GM19467 (cell line): ENCODE measurements at regions not wholly inside any gene's neighbourhood (a gene's known extent, or its start where the extent isn't known, plus 50 kb on each side); places are given as distances from the start of the nearest gene placed in this dataset.

Source experiments
- ATAC-seq: cut with Tn5 transposase; IDR thresholded peaks from one replicate; pipeline ENCODE4 v1.9.1; 2021; ENCODE audit warnings: mild to moderate bottlenecking, moderate library complexity; ENCODE audit not compliant: unreplicated experiment

DNA sequence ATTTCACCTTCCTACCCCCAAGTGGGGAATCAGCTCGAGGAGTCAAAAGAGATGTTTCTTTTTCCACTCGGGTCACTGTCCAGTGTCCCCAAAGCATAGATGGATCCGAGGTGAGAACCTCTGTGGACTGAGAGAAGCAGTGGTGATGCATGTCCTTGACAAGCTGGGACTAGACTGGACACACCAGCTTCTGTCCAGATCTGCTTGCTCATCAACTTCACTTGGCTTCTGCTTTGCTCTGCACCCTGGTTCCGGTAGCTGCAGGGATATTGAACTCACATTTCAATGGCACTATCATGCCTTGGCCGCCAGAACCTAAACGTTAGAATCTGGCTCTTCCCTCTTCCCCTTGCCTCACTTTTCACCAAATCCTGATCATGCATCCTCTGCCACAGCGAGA lies 50.3 kb upstream of the CXCL12 start:
- ATAC-seq: no peak

DNA sequence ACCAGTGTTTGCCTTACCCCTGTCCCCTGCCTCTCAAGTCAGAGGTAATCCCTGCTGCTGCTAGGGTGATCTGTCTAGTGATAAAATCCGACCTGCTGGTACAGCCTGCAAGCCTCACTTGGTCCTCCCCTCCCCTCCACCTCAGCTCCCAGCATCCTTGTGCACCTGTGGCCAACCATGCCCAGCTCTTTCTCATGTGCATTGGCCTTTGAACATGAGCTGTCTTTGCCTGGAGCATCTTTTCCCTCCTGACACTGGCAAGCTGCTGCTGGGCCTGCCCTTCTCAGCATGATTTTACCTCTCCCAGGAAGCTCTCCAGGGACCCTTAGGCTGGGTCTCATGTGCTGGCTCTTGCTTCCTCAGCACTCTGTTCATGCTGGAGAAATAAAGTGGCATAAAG lies 51.3 kb upstream of the CXCL12 start:
- ATAC-seq: no peak

DNA sequence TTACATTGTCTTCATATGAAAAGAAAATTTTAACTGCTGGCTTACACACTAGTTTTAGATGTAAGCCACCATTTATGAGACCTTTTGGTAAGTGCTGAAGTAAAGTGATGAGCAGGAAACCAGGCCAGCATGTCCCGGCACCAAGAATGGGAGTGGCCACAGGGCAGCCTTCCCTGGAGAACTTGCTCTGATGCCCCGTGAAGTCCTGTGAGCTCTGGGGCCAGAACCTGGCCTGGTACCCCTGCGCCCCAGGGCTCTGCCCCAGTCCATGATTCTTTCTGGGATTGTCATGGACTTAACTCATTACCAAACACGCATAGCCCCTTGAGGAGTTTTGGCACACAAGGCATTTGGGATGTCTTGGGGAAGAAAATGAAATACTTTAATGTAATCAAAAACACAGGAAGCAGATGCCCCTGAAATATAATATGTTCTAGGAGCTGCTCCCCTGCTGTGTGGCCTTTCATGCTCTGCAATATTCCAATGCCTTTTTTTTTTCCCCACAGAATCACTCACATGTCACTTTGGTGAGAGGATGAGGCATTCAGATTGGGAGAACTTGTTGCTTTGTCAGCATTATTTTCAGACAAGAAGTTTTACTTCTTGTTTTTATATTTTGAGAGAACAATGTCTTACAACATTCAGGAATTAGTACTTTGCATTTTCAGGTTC lies 53.1 kb upstream of the CXCL12 start:
- ATAC-seq: no peak

DNA sequence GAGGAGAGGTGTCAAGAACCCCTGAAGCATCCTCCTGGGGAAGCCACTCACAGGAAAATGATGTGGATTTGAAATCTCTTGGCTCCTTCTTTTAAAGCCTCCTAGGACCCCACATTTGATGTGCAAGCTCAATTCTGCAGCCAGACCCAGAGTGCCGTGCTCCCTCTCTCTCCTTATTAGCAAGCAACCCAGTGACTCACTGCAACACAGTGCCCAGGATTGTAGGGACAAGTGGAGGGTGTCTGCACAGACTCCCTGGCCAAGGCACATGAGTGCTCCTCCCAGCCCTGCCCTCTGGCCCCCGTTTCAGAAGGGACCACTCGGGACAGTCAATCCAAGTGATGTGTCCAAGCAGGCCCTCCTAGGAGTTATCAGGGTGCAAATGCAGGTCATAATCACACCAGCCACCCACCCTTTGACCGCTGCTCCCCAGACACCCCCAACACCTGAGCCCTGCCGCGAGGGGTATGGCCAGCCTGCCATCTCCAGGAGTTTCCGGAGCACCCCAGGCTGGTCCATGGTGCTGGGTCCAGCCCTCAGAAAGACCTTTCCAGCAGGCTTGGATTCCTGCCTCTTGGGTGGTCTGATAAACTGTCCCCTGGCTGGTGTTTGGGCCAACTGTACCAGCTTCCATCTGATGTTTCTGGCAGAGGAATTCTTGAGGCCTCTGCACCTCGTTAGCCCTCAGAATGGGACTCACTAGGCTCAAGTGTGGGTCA lies 54.5 kb upstream of the CXCL12 start:
- no peak for ATAC-seq

DNA sequence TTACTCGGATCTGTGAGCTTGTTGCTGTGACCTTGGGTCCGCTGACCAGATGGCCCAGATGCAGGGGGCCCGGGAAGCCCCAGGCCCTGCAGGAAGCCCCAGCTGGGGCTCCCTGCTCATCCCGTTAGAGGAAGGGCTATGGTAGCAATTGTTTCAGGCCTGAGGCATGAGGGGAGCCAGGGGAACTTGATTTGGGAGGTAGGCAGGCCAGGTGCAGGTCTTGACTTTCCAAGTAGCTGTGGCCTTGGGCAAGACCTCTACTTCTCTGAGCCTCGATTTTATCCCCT lies 55.0 kb upstream of the CXCL12 start:
- no peak for ATAC-seq

DNA sequence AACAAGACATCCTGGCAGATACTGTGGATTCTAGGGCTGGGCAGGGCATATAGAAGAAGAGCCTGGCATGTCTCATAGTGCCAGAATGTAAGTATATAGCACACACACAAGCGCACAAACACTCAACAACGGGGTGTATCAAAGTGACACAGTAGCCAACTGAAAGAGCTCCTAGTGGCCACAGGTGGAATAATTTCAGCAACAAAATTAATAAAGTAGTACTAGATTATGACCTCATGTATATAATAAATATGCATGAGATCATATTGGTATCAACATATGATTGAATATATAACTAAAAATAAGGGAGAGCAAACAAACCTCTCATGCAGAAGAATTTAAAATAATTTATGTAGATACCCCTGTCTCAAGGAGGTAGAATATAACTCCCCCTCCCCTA lies 72.4 kb upstream of the CXCL12 start:
- ATAC-seq: no peak

DNA sequence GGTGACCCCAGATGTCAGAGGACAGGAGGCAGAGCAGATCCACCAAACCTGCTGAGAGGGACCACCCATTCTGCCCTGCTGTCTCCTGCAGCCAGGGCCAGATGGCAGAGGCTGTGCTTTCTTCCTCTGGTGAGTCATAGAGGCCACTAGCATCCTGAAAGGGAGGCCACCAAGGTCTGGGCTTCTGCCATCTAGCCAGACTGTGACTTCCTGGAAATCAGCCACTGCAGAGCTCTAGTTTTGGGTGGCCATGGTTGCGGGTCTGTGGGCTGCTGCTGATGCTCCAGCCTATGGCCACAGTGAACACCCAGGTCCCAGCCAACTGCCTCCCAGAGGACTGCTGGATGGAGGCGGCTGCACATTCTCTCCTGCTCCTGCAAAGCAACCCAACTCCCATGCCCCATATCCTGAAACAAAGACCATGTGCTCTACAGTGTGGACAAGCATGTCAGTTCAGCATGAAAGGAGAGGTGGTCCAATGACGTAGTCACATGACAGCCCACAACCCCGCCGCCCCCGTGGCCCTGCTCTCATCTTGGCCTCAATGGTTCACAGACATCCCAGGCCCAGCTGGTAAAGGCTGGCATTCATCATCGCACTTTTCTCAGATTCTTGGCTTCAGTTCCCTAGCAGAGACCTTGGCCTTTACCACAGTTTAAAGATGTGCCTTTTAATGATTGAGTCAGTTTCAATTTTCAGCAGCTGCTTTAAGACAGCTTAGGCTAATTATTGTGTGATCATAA lies 73.9 kb upstream of the CXCL12 start:
- ATAC-seq: no peak

DNA sequence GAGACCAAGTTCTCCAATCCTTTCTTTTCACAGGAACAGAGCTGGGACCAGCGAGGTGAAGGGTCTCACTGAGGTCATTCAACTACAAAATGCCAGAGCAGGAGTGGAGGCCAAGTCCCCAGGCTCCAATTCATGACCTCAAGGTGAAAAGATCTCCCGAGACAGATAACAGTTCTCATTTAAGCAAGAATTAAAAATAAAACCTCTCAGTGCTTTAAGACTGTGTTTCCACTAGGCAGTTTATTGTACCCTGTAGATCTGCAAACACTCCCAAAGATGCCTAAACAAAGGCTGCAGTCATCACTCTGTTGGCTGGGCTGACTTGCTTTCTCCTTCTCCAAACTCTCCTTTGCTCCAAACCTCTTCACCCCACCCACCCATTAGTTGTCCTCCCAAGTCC lies 74.8 kb upstream of the CXCL12 start:
- ATAC-seq: no peak

DNA sequence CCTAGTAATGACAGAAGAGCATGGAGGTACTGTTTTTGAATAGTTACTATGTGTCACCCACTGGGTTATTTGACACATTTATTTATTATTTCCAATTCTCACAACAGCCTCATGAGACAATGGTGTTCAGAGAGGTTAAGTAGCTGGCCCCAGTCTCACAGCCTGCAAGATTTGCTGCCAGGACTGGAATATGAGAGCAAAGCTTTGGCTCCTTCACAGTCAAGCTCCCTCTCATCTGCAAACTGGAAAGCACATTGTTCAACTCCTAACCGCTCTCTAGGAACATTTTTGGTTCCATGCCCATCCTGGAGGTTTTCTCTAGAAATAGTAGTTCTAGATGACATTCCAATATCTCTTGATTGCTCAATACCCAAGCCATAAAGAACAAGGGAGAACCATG lies 75.5 kb upstream of the CXCL12 start:
- no peak for ATAC-seq

DNA sequence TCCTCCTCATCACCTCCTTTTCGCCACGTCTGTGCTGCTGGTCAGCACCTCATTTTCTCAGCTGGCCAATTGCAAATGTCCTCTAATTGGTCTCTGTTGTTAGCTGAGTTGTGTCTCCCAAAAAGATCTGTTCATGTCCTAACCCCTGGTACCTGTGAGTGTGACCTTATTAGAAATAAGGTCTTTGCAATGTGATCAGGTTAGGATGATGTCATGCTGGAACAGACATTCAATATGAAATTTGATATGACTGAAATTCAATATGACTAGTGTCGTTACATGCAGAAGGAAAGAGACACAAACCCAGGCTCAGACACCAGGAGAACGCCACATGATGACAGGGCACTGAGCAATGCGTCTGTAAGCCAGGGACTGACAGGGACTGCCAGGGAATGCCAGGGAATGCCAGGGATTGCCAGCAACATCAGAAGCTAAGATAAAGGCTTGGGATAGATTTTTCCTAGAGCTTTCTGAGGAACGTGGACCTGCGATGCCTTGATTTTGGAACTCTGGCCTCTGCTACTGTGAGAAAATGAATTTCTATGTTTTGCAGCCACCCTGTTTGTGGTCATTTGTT lies 77.5 kb upstream of the CXCL12 start:
- no peak for ATAC-seq

DNA sequence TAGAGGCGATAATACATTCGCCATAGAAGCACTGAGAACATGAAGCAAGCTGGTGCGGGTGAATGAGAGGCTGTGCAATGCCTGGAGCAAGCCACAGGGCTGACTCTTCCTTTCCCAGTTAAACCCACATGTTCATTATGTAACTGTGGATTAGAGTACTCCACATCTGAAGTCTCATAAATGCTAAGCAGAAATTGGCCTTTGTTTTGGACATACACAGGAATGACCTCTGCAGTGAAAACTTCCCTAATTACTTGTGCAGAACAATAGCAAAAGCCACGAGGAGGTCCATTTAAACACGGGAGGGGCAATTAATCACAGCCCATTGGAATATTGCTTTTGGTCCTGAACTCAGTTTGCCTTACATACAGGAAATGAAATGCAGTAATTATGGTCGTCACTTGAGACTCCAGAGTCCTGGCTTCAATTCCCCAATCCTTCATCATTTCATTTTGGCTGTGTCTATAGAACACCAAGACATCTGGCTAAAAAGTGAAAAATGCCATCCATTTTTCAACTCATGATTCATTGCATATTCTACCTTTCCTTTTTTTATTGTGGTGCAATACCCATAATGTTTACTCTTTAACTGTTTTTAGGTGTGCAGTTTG lies 78.7 kb upstream of the CXCL12 start:
- ATAC-seq: no peak

DNA sequence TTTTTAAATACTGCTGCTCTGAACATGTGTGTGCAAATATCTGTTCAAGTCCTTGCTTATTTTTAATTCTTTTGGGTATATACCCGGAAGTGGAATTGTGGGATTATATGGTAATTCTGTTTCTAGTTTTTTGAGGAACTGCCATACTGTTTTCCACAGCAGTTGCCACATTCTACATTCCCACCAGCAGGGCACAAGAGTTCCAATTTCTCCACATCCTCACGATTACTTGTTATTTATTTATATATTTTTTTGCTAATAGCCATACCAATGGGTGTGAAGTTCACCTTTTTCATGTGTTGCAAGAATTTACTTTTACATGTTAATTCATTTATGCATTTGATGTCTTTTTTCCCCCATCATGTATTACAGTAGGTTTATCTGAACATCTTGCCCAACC lies 79.6 kb upstream of the CXCL12 start:
- ATAC-seq: no peak

DNA sequence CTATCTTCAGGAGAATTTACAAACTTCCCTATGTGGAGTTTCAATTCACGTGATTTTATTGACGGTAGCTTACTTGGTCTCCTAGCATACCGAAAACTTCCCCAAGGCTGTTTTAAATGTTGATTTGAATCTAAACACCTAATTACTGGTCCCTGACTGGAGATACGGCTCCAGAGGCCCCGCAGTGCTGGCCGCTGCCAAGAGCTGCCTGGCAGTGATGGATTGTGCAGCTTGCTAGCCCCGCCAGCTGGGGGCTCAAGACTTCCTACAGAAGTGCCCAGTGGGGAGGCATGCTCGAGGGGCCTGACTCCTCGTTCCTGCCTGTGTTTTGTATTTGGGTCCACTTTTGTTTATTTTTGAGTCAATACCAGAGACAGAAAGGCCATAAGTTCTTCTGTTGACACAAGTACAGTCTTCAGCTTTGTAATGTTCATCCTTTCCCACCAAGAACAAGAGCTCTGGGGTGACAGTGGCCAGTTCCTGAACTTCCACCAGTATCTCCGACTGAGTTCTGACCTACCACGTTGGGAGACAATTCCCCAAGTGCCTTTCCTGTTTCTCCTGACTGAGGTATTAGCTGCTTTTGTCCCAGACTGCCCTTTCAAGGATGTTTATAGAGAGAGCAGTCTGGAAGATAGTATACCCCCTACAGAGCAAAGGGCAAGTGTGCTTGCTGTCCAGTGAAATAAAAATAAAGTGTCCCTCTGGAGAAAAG lies 80.7 kb upstream of the CXCL12 start:
- no peak for ATAC-seq

DNA sequence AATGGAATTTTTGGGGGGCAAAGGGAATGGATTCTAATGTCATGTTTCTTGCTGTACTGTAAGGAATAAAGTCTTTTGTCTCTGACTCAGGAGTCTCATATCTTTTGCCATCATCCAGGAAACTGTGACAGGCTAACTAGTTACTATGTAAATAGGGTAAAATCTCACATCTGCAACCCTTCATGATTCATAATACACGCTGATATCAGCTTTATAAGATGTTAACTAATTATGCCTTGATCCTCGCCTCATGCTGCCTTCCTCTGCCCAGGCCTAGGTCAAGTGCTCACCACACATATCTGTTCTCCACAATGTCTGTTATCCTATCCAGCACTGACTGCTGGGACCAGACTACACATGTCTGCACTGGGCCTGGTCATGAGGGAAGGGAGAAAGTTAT lies 81.3 kb upstream of the CXCL12 start:
- ATAC-seq: no peak

DNA sequence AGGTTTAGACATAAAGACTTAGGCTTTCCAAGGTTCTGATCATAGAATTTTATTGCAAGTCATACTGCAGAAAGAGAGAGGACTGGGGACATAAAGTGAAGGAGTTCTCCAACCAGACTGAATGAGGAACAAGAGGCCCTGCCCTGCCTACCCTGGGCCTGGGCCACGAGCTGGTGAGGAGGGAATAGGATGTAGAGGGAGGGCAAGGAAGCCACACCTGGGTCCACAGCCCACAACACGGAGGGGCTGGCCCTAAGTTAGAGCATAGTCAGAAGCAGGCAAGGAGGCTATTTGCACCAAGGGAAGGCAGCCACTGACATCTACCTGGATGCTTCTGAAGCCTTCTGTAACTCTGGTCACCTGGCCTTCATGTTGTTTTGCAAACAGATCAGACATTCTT lies 82.2 kb upstream of the CXCL12 start:
- no peak for ATAC-seq

DNA sequence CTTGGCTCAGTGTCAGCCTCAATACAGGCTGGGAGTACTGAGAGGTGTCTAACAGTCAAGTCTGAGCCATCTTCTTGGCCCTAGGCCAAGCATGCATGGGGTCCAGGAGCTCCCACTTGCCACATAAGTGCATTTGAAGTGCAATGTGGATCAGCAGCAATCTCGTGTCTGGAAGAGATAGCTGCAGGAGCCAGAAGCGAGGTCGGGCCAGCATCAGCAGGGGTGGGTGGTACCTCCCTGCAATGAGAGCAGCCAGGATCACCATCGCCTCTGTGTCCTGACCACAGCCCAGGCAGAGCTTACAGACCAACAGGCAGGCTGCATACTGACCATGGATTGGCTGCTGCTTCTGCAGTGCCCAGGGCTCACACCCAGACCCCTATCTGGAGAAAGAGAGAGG lies 83.0 kb upstream of the CXCL12 start:
- no peak for ATAC-seq

DNA sequence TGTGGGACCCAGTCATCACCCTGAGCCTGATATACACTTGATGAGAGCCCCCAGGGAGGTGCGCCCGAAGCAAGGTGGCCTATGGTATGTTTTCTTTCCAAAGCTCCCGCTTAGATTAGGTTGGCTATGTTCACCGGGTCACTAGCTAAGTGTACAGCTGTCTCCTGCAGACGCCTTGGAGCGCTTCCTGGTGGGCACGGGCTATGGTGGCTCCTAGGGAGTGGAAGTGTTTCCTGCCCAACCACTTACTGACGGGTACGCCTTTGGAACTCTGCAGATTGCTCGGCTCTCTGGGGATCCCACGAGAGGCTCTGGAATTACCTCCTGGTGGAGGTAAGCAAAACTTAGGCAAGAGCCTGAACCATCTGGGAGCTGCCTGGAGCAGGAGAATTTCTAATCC lies 83.6 kb upstream of the CXCL12 start:
- ATAC-seq: no peak

DNA sequence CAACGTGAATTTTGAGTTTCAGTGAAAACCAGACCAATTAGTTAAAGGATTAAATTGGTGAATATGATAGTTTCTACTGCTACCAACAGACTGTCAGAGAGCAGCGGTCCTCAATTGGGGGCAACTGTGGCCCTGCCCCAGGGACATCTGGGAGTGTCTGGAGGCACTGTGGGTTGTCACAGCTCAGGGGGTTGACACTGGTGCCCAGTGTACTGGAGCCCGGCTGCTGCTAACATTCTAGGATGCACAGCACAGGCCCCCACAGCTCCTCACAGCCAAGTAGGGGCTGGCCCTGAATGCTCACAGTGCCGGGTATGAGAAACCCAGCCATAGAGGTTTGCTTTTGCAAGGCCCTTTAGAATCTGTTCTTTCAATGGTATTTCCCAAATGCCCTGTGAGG lies 84.1 kb upstream of the CXCL12 start:
- no peak for ATAC-seq

DNA sequence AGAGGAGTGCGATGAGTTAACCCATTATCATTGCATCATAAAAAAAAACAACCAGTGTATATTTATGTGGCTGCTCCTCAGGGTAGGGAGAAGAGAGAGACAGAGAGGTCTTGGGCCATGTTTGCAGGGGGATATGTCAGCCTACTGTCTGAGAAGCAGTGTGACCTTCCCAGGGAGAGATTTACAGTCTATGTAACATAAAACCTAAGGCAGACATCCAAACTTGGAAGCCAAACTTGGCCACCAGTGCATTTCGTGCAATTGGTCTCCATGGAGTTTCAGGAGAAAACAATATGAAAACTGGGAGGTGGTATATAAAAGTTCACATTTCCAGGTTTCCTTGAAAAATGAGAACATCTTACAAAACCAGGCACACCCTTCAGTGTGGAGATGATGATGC lies 85.9 kb upstream of the CXCL12 start:
- no peak for ATAC-seq

DNA sequence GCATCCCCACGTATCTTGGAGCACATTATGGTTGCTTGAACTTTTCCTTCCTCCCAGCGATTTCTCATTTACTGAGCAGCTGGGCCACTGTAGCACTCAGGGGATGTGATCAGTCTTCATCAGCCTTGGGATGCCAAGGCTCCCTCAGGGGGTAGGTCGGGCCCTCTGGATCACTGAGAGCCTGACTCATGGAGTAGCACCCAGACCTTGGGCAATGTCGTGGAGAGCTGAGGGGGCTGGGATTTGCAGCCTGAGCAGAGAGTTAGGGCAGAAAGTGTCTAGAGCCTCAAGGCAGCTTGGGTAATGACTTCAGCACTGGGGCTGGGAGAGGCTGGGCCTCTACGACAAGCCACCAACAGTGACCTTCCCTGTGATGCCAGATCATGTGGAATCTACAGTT lies 86.5 kb upstream of the CXCL12 start:
- no peak for ATAC-seq

DNA sequence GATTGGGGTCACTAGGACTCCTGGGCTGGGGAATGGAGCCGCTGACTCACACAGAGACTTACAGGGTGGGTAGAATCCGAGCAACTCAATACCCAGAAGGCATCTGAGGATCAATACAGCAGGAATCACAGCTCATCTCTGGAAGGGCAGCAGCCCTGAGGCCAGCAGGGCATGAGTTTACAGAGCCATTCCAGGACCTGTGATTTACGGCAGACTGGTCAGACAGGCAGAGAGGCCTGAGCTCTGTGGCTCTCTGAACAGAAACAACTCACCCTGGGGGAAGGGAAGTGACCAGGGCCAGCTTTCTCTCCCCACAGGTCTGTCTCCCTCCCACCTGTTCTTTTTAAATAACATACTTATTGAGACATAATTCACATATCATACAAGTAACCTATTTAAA lies 88.2 kb upstream of the CXCL12 start:
- ATAC-seq: no peak
